HG02610 (cell line): ENCODE measurements at regions not wholly inside any gene's neighbourhood (a gene's known extent, or its start where the extent isn't known, plus 50 kb on each side); places are given as distances from the start of the nearest gene placed in this dataset.

Source experiments
- ATAC-seq: cut with Tn5 transposase; IDR thresholded peaks from one replicate; pipeline ENCODE4 v1.9.1; 2021; ENCODE audit warnings: mild to moderate bottlenecking, moderate library complexity; ENCODE audit not compliant: unreplicated experiment

GRCh38 chr6:81253821-81254220, 498.7 kb downstream of the TENT5A start:
- no peak for ATAC-seq

DNA sequence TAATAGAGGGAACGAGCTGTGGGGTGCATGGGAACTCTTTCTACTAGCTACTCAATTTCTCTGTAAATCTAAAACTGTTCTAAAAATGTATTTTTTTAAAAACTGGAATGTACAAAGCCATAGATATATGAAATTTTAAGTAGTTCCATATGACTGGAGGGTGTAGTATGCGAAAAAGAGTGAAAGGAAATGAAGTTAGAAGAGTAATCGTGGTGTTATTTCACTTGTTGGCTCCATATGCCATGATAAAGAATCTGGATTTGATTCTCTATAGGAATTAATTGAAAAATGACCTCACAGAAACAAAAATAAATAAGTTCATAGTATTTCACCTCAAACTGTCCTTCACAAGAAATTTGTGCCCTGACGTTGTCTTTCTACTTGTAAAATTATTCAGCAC, 500.2 kb downstream of the TENT5A start:
- no peak for ATAC-seq

DNA sequence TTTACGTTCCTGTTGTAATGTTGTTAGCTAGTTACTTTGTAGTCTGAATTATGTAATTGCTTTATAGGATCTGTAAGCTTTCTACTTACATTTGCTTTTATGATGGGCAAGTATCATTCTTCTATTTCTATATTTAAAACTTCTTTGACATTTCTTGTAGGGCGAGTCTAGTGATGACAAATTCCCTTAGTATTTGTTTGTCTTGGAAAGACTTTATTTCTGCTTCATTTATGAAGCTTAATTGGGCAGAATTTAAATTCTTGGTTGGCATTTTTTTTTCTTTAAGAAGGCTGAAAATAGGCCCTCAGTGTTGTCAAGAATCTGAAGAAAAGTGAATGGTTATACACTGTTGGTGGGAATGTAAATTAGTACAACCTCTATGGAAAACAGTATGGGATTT, 506.3 kb downstream of the TENT5A start:
- no peak for ATAC-seq

DNA sequence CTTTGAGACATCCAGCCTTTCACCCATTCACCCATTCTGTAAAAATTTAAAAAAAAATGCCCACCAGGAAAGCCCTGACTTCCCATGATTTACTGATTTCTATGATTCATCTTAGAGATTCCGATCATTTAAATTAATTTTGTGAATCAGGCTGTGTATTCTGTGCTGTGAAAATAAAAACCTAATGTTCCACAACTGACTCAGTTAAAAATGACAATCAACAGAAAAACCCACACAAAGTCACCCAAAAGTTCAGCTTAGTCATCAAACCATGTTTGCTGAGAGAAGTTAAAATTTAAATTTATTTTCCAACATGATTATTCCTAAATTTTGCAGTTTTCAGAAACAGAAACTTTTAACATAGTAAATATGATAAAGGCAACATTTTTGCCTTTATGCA, 509.9 kb downstream of the TENT5A start:
- no peak for ATAC-seq

GRCh38 chr6:81241126-81242041, 511.1 kb downstream of the TENT5A start:
- no peak for ATAC-seq

- ATAC-seq = no peak
Measured at GRCh38 chr6:81238390-81238789, 514.1 kb downstream of the TENT5A start.

- ATAC-seq = no peak
Measured at GRCh38 chr6:81237226-81237625, 515.3 kb downstream of the TENT5A start.

DNA sequence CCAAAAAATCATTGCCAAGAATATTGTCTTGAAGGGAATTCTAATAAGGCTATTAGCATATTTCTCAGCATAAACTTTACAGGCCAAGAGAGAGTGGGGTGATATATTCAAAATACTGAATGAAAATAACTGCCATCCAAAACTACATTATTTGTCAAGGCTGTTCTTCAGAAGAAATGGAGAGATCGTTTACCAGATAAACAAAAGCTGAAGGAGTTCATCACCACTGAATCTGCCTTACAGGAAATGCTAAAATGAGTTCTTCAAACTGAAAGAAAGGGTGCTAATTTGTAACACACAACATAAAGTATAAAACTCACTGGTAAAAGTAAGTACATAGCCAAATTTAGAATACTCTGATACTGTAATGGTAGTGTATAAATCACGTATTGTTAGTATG, 517.0 kb downstream of the TENT5A start:
- ATAC-seq = no peak

GRCh38 chr6:81233990-81234389, 518.5 kb downstream of the TENT5A start:
- ATAC-seq = no peak

DNA sequence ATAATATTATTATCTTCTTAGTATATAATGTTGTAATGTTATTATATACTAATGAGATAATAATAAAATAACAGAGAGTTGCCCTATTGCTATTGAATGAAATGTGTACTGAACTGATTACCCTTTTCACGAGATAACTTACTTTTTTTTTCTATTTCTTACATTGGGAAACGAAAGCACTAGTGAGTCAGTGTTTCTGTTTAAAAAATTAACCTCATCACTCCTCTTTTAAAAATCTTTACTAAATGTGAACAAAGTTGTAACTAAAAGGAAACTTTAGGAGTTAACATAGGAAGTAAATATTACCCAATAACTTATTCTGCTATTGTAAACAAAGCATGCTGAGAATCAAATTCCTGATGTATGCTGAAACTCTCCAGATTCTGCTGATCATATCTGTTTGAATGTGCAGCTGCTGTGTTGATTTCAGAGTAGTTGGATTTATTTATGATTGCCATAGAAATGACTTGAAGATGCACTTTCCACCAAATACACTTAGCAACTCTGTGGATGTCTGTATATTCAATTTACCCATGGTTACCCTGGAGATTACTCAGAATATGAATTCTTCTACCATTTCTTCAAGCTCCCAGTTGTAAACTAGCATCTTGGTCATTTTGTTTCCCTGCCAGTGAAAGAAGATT, 523.4 kb downstream of the TENT5A start:
- ATAC-seq = no peak

DNA sequence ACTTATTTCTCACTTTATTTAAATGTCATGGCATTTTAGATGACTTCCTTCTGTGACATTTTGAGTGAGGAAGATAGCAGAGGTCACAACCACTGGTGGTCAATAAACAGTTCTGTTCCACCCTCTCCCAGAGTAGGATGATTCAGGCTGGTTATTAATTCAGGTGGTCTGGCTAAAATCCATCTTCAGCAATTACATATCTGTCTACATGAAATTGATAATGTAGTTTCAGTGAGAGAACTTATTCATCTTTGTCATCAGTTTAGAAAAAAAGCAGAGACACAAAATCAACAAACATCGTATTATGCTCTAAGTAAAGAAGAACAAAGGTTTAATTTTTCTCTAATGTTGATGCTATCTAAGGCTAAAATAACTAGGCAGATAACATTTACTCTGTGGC, 525.5 kb downstream of the TENT5A start:
- no peak for ATAC-seq

DNA sequence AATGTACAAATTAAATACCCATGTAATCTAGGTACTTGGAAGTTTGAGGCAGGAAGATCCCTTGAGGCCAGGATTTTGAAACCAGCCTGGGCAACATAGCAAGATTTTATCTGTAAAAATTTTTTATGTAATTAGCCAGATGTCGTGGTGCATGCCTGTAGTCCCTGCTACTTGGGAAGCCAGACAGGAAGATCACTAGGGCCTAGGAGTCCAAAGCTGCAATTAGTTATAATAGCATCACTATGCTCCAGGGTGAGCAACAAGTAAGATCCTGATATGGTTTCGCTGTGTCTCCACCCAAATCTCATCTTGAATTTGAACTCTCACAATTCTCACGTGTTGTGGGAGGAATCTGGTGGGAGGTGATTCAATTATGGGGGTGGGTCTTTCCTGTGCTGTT, 535.8 kb downstream of the TENT5A start:
- ATAC-seq = no peak

DNA sequence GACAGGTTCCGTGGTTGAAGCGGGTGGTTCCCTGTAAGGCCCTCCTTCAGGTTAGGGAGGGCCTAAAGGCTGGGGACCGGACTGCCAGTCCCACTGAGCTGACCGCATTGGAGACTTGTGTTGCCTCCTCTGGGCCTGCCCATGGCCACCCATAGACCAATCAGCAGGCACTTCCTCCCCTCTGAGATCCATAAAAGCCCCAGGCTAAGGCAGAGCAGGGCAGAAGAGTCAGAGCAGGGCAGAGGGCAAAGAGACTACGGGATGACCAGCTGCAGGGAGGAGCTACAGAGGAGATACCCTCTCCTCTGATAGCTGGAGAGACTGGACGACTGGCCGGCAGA, 537.4 kb downstream of the TENT5A start:
- no peak for ATAC-seq

DNA sequence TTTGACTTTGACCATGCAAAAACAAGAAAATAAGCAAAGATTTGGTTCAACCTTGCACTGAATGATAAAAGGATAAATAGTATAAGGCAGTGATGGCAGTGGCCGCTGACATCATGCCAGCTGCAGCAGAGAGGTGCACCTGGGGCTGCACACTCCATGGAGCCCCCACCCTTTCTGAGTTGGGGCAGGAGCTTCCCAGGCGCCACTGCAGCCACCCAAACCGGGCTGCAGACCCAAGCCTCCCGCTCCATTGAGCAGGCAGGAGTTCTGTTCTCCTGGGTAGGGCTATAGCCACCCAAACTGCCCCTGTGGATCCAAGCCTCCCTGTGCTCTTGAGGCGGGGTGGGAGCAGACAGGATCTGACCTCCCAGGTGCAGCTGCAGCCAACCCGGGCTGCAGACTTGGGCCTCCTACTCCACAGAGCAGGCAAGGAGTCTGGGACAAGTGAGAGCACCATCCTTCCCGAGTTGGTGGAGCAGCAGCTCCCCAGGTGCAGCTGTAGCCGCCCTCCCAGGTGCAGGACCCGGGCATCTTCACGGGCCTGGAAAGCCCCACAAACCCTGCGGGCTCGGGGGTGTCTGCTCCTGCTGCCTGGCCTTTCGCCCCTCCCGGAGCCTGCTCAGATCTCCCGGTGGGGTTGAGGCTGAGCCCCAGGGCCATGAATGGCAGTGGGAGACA, 537.9 kb downstream of the TENT5A start:
- no peak for ATAC-seq

GRCh38 chr6:81204731-81205130, 547.8 kb downstream of the TENT5A start:
- no peak for ATAC-seq

DNA sequence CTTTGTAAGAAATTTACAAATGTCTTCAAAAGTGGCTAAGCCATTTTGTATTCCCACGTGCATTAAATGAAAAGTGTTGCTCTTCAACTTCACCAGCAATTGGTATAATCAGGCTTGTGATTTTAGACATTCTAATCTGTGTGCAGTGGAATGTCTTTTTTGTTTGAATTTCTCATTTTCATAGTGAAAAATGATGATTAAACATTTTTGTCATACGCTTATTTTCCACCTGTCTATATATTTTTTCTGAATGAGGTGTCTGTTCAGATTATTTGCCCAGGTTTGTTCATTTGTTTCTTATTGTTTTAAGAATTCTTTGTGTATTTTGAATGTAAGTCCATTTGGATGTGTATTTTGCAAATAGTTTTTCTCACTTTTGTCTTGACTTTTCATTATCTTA, 558.1 kb downstream of the TENT5A start:
- ATAC-seq = no peak

DNA sequence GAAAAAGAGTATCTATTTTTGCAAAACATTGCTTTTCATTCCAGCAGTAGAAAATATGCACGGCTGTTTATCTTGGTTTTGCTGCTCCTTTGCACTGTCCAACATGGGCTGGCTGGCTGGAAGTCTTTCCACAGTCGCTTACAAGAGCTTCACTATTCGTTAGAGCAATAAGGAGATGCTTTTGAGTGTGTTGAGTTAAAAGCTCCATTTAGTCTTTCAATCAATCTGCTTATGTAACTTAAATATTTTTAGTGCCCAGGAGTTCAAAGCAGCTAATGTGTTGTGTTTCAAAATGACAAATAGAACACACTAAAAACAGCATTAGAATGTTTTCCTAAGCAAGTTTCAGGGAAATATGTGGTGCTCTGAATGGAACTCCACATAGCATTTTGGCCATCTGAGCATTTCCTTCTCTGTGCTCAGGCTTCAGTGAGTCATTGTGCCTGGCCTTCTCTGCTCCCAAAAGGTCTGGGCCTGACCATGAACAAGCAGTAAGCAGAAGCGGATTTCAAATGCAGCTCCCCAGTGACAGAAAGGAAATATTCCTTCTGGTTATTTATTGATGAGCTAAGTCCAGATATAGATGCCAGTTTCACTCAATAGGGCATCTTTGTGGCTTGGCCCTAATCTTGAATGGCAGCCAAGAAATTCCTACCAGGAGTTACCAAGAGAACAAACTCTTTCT, 580.3 kb downstream of the TENT5A start:
- ATAC-seq = no peak

GRCh38 chr6:81169166-81169565, 583.3 kb downstream of the TENT5A start:
- ATAC-seq = no peak

- no peak for ATAC-seq
Measured at GRCh38 chr6:81166770-81167169, 585.7 kb downstream of the TENT5A start.

DNA sequence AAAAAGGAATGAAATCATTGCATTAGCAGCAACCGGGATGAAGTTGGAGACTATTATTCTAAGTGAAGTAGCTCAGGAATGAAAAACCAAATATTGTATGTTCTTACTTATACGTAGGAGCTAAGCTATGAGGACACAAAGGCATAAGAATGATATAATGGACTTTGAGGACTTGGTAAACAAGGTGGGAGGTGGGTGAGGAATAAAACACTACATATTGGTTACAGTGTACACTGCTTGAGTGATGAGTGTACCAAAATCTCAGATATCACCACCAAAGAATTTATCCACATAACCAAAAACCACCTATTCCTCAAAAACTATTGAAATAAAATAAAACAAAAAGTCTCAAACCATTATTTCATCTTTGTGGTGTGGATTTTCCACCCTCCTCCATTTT, 593.5 kb downstream of the TENT5A start:
- ATAC-seq = no peak

DNA sequence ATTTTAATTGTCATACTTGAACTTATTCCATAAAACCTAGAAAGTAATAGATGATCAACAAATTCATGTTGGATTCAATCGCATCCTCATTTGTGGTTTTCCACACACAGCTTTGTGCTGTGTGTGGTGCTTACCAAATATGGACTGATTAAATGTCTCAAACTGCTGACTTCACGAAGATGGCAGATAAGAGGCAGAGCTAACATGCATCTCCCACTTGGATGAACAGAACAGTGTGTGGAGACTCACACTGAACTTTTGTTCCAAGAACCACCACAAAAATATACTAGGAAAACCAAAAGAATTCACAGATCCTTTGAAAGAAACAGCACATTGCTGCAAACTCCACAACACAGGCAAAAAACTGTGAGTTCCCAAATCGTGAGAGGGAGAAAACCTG, 603.7 kb downstream of the TENT5A start:
- no peak for ATAC-seq
